Spinal cord (tissue), 9 donors: ENCODE measurements at regions not wholly inside any gene's neighbourhood (a gene's known extent, or its start where the extent isn't known, plus 50 kb on each side); places are given as distances from the start of the nearest gene placed in this dataset.

Experiments
- DNase-seq, 6 donors: peaks; one replicate each; pipeline versions ENCODE4 v3.0.0 to v3.0.0-alpha.2; 2013 to 2015; ENCODE audit warnings: low spot score in 6 of 6, low read depth in 4 of 6
- H3K27ac ChIP-seq: one replicate; pipeline ENCODE4 v1.5.1; 2013; ENCODE audit warnings: low read depth, low read length, control low read depth
- H3K27me3 ChIP-seq: one replicate; pipeline ENCODE4 v1.6.1; 2013; ENCODE audit warnings: low read length; ENCODE audit not compliant: control insufficient read depth, insufficient read depth
- H3K36me3 ChIP-seq: one replicate; pipeline ENCODE4 v1.6.1; 2013; ENCODE audit warnings: low read length; ENCODE audit not compliant: control insufficient read depth, insufficient read depth
- H3K4me1 ChIP-seq: one replicate; pipeline ENCODE4 v1.6.1; 2013; ENCODE audit warnings: low read length; ENCODE audit not compliant: control insufficient read depth, insufficient read depth
- H3K4me3 ChIP-seq: one replicate; pipeline ENCODE4 v1.5.1; 2013; ENCODE audit warnings: low read depth, low read length, control low read depth
- H3K9me3 ChIP-seq: one replicate; pipeline ENCODE4 v1.6.1; 2013; ENCODE audit warnings: low read length; ENCODE audit not compliant: control insufficient read depth, insufficient read depth
- WGBS: methylation state at CpG from one replicate; pipeline ENCODE4 v1.1.5; 2013; ENCODE audit warnings: missing lambda C conversion rate; ENCODE audit not compliant: insufficient coverage; 5-methylcytosine and 5-hydroxymethylcytosine counted together
- donor health status: healthy.

- H3K4me3 ChIP-seq = no peak overlapping the region
- H3K4me1 ChIP-seq = no peaks in the 10 kb centered on the region
- no CpG with 5 or more reads among the region's 1 CpG for WGBS
- H3K27me3 ChIP-seq = no peaks in the 10 kb centered on the region
- H3K27ac ChIP-seq = no peak overlapping the region
- no peak for DNase-seq
- no peaks in the 10 kb centered on the region for H3K9me3 ChIP-seq
- no peaks in the 10 kb centered on the region for H3K36me3 ChIP-seq
Measured at GRCh38 chr21:16005996-16006395, 276.2 kb downstream of the USP25 start.

GRCh38 chr21:16007943-16008342 lies 278.2 kb downstream of the USP25 start:
- H3K27me3 ChIP-seq = no peaks in the 10 kb centered on the region
- no peak for DNase-seq
- no peaks in the 10 kb centered on the region for H3K9me3 ChIP-seq
- H3K36me3 ChIP-seq = no peaks in the 10 kb centered on the region
- no peak overlapping the region for H3K4me3 ChIP-seq
- 60% methylated on average over 1 of the region's 2 CpGs for WGBS
- H3K27ac ChIP-seq = no peak overlapping the region
- no peaks in the 10 kb centered on the region for H3K4me1 ChIP-seq

- Histone ChIP-seq H3K9me3 (no peaks in the 10 kb centered on the region), H3K27me3 (no peaks in the 10 kb centered on the region), H3K27ac (peak overlapping the region; percentile 45), H3K4me1 (no peaks in the 10 kb centered on the region), H3K4me3 (no peak overlapping the region), H3K36me3 (no peaks in the 10 kb centered on the region)
- DNase-seq = no peak
- 72% methylated on average over 2 of the region's 4 CpGs for WGBS
Measured at GRCh38 chr21:16011719-16012118, 281.9 kb downstream of the USP25 start.

DNA sequence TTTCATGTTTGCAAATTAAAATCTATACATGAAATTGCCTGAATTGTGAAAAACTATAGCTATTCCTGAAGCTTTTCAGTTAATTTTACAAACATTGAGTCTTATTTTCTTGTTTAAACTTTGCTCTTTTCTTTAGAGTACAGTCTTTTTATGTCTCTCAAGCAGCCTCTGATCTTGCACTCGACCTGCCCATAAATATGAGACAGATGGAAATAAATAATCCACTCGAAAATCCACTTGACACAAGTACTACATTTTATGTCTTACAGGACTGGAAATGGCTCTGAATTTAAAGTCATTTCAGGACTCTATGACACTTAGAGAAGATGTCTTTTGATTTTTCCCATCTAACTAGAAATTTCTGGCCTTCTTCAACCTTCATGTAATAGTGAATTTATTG lies 283.8 kb downstream of the USP25 start:
- Histone ChIP-seq H3K27ac (no peak overlapping the region), H3K4me1 (no peaks in the 10 kb centered on the region), H3K36me3 (no peaks in the 10 kb centered on the region), H3K27me3 (no peaks in the 10 kb centered on the region), H3K4me3 (no peak overlapping the region), H3K9me3 (no peaks in the 10 kb centered on the region)
- no CpG with 5 or more reads among the region's 2 CpGs for WGBS
- DNase-seq = peak in 1 of 6 donors; percentile 20

DNA sequence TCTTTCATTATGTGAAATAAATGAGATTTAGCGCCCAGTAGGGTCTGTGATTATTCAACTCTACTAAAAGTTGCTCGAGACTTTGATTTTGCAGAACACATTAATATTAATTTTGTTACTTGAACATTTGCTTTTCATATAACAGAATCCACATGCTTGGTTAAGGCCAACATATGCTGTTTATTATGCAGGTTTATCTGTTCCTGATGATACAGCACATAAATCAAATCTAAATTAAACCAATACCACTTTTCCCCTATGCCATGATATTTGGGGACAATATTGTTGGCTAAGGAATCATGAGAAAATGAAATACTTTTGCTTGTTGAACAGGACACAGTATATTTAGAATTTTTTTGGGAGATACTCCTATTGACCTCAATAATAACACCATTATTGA lies 291.1 kb downstream of the USP25 start:
- no peak for DNase-seq
- no peak overlapping the region for H3K27ac ChIP-seq
- H3K4me1 ChIP-seq = no peaks in the 10 kb centered on the region
- H3K4me3 ChIP-seq = no peak overlapping the region
- H3K36me3 ChIP-seq = no peaks in the 10 kb centered on the region
- no peaks in the 10 kb centered on the region for H3K27me3 ChIP-seq
- WGBS = no CpG with 5 or more reads among the region's 2 CpGs
- no peaks in the 10 kb centered on the region for H3K9me3 ChIP-seq

GRCh38 chr21:16022116-16022515 lies 292.3 kb downstream of the USP25 start:
- Histone ChIP-seq H3K27ac (no peak overlapping the region), H3K4me1 (no peaks in the 10 kb centered on the region), H3K9me3 (no peaks in the 10 kb centered on the region), H3K27me3 (no peaks in the 10 kb centered on the region), H3K36me3 (no peaks in the 10 kb centered on the region), H3K4me3 (no peak overlapping the region)
- 78% methylated on average over 4 of the region's 4 CpGs for WGBS
- DNase-seq = no peak

DNA sequence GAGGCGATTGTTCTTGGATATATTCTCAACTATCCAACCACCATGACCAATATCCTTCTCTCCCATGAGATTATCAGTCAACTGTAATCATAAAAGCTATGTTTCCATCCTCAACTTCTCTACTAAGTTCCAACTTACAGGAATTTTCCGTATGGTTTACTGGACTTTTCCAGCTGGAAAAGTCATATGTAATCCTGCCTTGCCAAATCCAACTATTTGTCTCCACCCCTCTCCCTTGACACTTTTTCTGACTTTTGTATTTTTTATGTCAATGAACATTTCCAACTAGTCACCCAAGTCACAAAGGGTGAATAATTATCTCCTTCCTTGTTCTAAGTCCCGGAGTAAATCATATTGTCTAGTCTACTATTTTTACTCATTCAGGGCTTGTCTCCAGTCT lies 293.1 kb downstream of the USP25 start:
- H3K36me3 ChIP-seq = no peaks in the 10 kb centered on the region
- no peak overlapping the region for H3K4me3 ChIP-seq
- 83% methylated on average over 3 of the region's 3 CpGs for whole genome bisulfite sequencing
- DNase-seq = no peak
- H3K9me3 ChIP-seq = no peaks in the 10 kb centered on the region
- no peaks in the 10 kb centered on the region for H3K4me1 ChIP-seq
- no peaks in the 10 kb centered on the region for H3K27me3 ChIP-seq
- no peak overlapping the region for H3K27ac ChIP-seq

- DNase-seq = no peak
- no CpG with 5 or more reads among the region's 2 CpGs for WGBS
- H3K4me3 ChIP-seq = no peak overlapping the region
- no peak overlapping the region for H3K27ac ChIP-seq
- no peaks in the 10 kb centered on the region for H3K4me1 ChIP-seq
- no peaks in the 10 kb centered on the region for H3K36me3 ChIP-seq
- no peaks in the 10 kb centered on the region for H3K27me3 ChIP-seq
- H3K9me3 ChIP-seq = no peaks in the 10 kb centered on the region
Measured at GRCh38 chr21:16028142-16028541, 298.4 kb downstream of the USP25 start.

GRCh38 chr21:16028941-16029464 lies 299.2 kb downstream of the USP25 start:
- DNase-seq = no peak
- H3K27me3 ChIP-seq = no peaks in the 10 kb centered on the region
- no peaks in the 10 kb centered on the region for H3K9me3 ChIP-seq
- no peaks in the 10 kb centered on the region for H3K4me1 ChIP-seq
- no CpG with 5 or more reads among the region's 2 CpGs for WGBS
- no peak overlapping the region for H3K27ac ChIP-seq
- H3K36me3 ChIP-seq = no peaks in the 10 kb centered on the region
- no peak overlapping the region for H3K4me3 ChIP-seq

DNA sequence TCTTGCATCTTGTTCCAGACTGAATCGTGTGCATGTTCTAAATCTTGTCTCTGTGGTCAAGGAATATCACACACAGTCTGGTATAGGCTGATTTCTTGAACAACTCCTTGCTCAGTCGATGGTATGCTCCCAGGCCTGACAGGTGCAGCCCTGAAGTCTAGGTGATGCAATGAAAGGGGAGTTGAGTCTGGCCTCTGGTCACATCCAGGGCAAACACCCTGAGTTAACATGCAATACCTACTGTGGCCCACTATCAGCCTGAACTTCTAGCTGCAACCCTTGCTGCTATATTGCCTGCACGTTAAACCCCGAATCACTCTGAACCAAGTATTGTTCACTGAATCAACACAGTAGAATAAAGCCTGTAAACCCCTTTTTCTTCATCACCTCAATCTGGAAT lies 303.4 kb downstream of the USP25 start:
- H3K9me3 ChIP-seq = no peaks in the 10 kb centered on the region
- no peaks in the 10 kb centered on the region for H3K36me3 ChIP-seq
- no peak overlapping the region for H3K27ac ChIP-seq
- no peaks in the 10 kb centered on the region for H3K4me1 ChIP-seq
- DNase-seq = no peak
- WGBS = 94% methylated on average over 3 of the region's 4 CpGs
- no peak overlapping the region for H3K4me3 ChIP-seq
- H3K27me3 ChIP-seq = no peaks in the 10 kb centered on the region
